ENCODE measurements at regions not wholly inside any gene's neighbourhood (a gene's known extent, or its start where the extent isn't known, plus 50 kb on each side); places are given as distances from the start of the nearest gene placed in this dataset.
A peak's percentile ranks its signal among the peaks of the same experiment; 100 is the strongest.

DNA sequence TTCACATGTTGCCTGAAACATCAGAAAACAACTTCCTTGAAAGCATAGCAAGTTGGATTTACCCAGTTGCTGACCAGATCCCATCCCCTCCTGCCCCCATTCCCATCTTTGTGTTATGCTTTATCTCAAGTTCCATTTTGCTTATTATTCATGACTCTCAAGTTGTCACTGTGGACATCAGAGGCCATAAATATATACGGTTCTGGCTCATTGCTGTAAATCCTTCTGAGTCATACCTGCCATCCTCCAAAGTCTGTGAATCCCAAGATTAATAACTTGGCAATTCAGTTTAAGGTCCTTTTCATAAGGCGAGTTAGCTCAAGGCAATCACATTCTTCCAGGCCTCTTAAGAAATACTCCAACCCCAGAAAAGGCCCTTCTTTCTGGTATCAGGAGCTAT, 126.2 kb upstream of the C2CD4B start:
- Histone ChIP-seq H3K27ac (ENCODE audit: low read length) (no peak overlapping the region), H3K4me1 (ENCODE audit: control insufficient read depth, insufficient read depth, low read length) (no peaks in the 10 kb centered on the region), H3K36me3 (ENCODE audit: control insufficient read depth, insufficient read depth, low read length) (no peaks in the 10 kb centered on the region), H3K9me3 (ENCODE audit: control insufficient read depth, low read depth, low read length) (no peaks in the 10 kb centered on the region), H3K27me3 (ENCODE audit: control insufficient read depth, insufficient read depth, low read length) (peaks cover 3% of the 10 kb centered on the region), H3K4me3 (ENCODE audit: low read length) (no peak overlapping the region)
- DNase-seq: no peak
- WGBS (ENCODE audit: insufficient coverage, low lambda C conversion rate): no CpG with 5 or more reads among the region's 2 CpGs

DNA sequence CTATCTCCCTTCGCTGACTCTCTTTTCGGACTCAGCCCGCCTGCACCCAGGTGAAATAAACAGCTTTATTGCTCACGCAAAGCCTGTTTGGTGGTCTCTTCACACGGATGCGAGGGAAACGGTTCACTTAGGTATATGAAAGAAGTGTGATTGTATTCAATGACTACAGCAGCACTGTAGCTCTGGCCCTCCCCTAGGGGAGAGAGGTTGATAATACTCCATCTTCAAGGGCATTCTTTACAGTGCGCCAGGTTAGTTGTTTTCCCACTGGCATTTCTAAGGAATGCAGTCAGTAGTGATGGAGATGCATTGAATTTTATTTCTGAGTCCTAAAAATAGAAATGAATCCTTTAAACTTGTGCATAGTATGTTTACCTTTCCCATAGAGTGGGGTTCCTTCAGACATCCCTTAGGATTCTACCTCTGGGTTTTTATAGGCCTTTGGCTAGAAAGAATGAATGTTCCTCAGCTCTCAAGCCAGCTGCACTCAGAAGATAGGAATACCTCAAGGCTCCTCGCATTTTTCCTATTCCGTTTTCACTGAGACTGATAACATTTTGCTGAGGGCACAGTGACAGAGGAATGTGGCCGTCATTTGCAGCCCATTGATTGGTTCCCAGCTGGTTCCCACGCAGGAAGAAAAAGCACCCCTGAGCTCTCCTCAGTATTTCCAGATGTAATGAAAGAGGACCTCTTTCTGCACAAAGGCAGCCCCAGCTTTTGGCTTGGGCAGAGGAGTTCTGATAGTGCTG, 131.8 kb upstream of the C2CD4B start:
- DNase-seq: no peak
- WGBS (ENCODE audit: insufficient coverage, low lambda C conversion rate): no CpG with 5 or more reads among the region's 12 CpGs
- Histone ChIP-seq H3K9me3 (ENCODE audit: control insufficient read depth, low read depth, low read length) (no peaks in the 10 kb centered on the region), H3K36me3 (ENCODE audit: control insufficient read depth, insufficient read depth, low read length) (no peaks in the 10 kb centered on the region), H3K27ac (ENCODE audit: low read length) (no peak overlapping the region), H3K27me3 (ENCODE audit: control insufficient read depth, insufficient read depth, low read length) (peaks cover 3% of the 10 kb centered on the region), H3K4me1 (ENCODE audit: control insufficient read depth, insufficient read depth, low read length) (no peaks in the 10 kb centered on the region), H3K4me3 (ENCODE audit: low read length) (no peak overlapping the region)

DNA sequence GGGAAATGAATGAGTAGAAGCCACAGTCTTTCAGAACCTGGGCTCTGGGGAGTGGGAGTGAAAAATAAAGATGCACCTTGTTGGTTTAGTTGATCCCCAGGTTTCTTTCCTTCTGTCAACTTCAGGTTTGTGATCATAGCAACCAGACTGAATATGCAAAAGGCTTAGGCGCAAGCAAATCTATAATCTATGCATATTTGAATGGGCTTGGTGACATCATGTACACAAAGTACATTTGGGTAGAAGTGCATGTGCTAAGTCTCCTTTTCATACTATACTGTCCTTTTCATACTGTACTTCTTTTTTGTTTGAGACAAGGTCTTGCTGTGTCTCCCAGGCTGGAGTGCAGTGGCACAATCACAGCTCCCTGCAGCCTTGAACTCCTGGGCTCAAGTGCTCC, 132.4 kb upstream of the C2CD4B start:
- no peaks in the 10 kb centered on the region for H3K9me3 ChIP-seq (ENCODE audit: control insufficient read depth, low read depth, low read length)
- H3K4me3 ChIP-seq (ENCODE audit: low read length): no peak overlapping the region
- no peaks in the 10 kb centered on the region for H3K4me1 ChIP-seq (ENCODE audit: control insufficient read depth, insufficient read depth, low read length)
- peaks cover 3% of the 10 kb centered on the region for H3K27me3 ChIP-seq (ENCODE audit: control insufficient read depth, insufficient read depth, low read length)
- H3K36me3 ChIP-seq (ENCODE audit: control insufficient read depth, insufficient read depth, low read length): no peaks in the 10 kb centered on the region
- no peak overlapping the region for H3K27ac ChIP-seq (ENCODE audit: low read length)
- no CpG with 5 or more reads among the region's 1 CpG for WGBS (ENCODE audit: insufficient coverage, low lambda C conversion rate)
- no peak for DNase-seq

DNA sequence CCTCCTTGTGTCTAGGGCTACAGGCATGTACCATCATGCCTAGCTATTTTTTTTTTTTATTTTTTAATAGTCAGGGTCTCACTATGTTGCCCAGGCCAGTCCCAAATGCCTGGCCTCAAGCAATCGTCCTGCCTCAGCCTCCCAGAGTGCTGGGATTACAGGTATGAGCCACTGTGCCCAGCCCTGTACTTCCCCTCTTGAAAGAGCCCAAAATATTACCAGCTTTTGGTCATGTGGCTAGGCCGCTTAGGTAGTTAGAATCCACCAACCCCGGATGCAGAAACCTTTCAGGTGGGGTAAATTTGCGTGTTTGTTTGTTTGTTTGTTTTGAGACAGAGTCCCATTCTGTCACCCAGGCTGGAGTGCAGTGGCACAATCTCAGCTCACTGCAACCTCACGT, 132.8 kb upstream of the C2CD4B start:
- Histone ChIP-seq H3K4me1 (ENCODE audit: control insufficient read depth, insufficient read depth, low read length) (no peaks in the 10 kb centered on the region), H3K27me3 (ENCODE audit: control insufficient read depth, insufficient read depth, low read length) (peaks cover 3% of the 10 kb centered on the region), H3K36me3 (ENCODE audit: control insufficient read depth, insufficient read depth, low read length) (no peaks in the 10 kb centered on the region), H3K9me3 (ENCODE audit: control insufficient read depth, low read depth, low read length) (no peaks in the 10 kb centered on the region), H3K4me3 (ENCODE audit: low read length) (no peak overlapping the region), H3K27ac (ENCODE audit: low read length) (no peak overlapping the region)
- WGBS (ENCODE audit: insufficient coverage, low lambda C conversion rate): no CpG with 5 or more reads among the region's 5 CpGs
- no peak for DNase-seq

DNA sequence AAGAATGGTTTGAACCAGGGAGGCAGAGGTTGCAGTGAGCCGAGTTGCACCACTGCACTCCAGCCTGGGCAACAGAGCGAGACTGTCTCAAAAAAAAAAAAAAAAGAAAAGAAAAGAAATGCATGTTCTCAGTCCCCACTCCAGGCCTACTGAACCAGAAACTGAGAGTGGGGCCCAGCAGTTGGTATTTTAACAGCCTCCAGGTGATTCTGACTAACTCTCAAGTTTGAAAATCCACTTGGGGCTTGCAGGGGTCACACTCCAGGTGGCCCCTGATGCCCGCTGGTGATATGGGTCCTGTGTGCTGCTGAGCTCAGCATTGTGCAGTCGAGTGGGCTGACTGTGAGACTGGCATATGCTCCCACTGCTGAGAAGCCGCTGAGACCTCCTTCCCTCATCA, 133.7 kb upstream of the C2CD4B start:
- no CpG with 5 or more reads among the region's 5 CpGs for WGBS (ENCODE audit: insufficient coverage, low lambda C conversion rate)
- Histone ChIP-seq H3K27me3 (ENCODE audit: control insufficient read depth, insufficient read depth, low read length) (peaks cover 3% of the 10 kb centered on the region), H3K36me3 (ENCODE audit: control insufficient read depth, insufficient read depth, low read length) (no peaks in the 10 kb centered on the region), H3K9me3 (ENCODE audit: control insufficient read depth, low read depth, low read length) (no peaks in the 10 kb centered on the region), H3K27ac (ENCODE audit: low read length) (no peak overlapping the region), H3K4me3 (ENCODE audit: low read length) (no peak overlapping the region), H3K4me1 (ENCODE audit: control insufficient read depth, insufficient read depth, low read length) (no peaks in the 10 kb centered on the region)
- no peak for DNase-seq

DNA sequence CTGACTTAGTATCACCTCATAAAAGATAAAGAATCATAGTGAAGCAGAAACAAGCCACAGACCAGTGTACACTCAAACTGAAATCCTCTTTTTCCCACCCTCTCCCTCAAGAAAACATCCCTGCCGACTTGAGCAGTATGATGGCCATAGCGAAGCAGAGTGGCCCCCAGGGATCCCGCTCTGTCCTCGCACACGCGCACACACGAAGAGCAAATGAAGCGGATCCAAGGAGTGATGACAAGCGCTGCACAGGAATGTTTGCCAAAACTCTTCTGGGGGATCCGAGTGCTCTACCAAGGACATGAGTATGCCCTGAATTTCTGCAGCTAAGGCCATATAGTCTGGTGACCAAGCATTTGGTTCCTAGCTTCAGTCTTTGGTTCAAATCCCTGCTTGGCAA, 134.5 kb upstream of the C2CD4B start:
- H3K27ac ChIP-seq (ENCODE audit: low read length): no peak overlapping the region
- no peaks in the 10 kb centered on the region for H3K4me1 ChIP-seq (ENCODE audit: control insufficient read depth, insufficient read depth, low read length)
- no peak overlapping the region for H3K4me3 ChIP-seq (ENCODE audit: low read length)
- H3K36me3 ChIP-seq (ENCODE audit: control insufficient read depth, insufficient read depth, low read length): no peaks in the 10 kb centered on the region
- H3K27me3 ChIP-seq (ENCODE audit: control insufficient read depth, insufficient read depth, low read length): peaks cover 3% of the 10 kb centered on the region
- WGBS (ENCODE audit: insufficient coverage, low lambda C conversion rate): no CpG with 5 or more reads among the region's 10 CpGs
- no peaks in the 10 kb centered on the region for H3K9me3 ChIP-seq (ENCODE audit: control insufficient read depth, low read depth, low read length)
- DNase-seq: no peak

DNA sequence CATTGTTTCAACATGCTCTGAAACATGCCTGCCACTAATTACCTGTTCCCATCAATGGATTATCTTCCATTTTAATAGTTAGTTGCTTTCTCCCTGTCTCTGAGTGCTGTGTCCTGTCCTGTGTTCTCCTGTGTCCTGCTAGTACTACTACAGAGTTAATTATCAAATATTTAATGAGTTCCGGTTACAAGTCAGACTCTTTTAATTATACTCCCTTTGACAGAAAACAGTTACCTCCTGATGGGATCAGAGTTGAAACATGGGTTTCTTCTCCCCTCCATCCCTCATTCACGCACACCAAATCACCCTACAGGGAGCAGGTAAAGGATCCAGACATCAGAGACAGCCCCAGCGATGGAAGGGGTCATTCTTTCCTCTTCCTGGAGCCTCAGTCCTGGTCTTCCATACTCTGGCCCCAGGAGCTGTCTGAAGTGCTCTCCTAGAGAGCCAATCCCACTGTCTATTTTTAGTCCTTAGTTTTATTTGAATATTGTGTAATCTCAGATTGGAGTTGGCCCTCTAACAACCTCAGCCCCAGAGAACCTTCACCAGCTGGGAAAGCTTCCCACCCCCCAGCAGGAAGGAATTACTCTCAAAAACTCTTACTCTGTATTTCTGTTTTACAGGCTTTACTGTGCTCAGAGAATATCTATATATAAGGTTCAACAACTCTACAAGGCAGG, 137.0 kb upstream of the C2CD4B start:
- H3K27ac ChIP-seq (ENCODE audit: low read length): no peak overlapping the region
- no peaks in the 10 kb centered on the region for H3K4me1 ChIP-seq (ENCODE audit: control insufficient read depth, insufficient read depth, low read length)
- H3K27me3 ChIP-seq (ENCODE audit: control insufficient read depth, insufficient read depth, low read length): peaks cover 3% of the 10 kb centered on the region
- 100% methylated on average over 1 of the region's 3 CpGs for WGBS (ENCODE audit: insufficient coverage, low lambda C conversion rate)
- no peak for DNase-seq
- no peaks in the 10 kb centered on the region for H3K36me3 ChIP-seq (ENCODE audit: control insufficient read depth, insufficient read depth, low read length)
- no peak overlapping the region for H3K4me3 ChIP-seq (ENCODE audit: low read length)
- H3K9me3 ChIP-seq (ENCODE audit: control insufficient read depth, low read depth, low read length): no peaks in the 10 kb centered on the region

DNA sequence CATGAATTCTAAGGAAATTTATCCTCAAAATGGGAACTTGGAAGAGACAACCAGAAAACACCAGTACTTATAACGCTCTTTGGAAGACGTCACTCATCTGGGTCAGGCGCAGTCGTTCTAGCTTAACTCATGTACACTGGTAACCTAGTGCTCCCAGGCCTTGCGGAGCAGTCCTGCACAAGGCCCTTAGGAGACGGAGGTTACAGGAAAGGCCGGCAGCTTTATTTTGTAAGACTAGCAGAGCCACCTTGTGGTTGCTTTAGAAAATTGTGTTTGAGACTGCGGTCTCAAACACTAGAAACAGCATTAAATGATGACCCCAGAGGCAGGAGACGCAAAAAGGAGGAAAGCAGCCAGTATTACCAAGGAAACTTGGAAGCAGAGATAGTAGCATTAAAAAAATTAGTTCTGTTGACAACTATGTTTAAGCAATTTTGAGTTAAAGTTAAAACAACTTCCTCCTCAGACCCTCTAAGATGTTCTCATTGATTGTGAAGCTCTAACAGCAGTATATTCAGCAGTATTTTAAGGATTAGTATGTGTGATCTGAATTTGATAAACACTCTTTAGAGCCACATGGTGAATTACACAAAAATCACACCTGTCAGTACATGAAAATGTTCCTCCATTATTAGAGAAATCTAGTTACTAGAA, 141.9 kb upstream of the C2CD4B start:
- WGBS (ENCODE audit: insufficient coverage, low lambda C conversion rate): no CpG with 5 or more reads among the region's 9 CpGs
- no peaks in the 10 kb centered on the region for H3K36me3 ChIP-seq (ENCODE audit: control insufficient read depth, insufficient read depth, low read length)
- H3K27me3 ChIP-seq (ENCODE audit: control insufficient read depth, insufficient read depth, low read length): no peaks in the 10 kb centered on the region
- H3K9me3 ChIP-seq (ENCODE audit: control insufficient read depth, low read depth, low read length): no peaks in the 10 kb centered on the region
- H3K4me1 ChIP-seq (ENCODE audit: control insufficient read depth, insufficient read depth, low read length): no peaks in the 10 kb centered on the region
- no peak overlapping the region for H3K27ac ChIP-seq (ENCODE audit: low read length)
- peak; percentile 62 to 65 for DNase-seq
- H3K4me3 ChIP-seq (ENCODE audit: low read length): no peak overlapping the region

DNA sequence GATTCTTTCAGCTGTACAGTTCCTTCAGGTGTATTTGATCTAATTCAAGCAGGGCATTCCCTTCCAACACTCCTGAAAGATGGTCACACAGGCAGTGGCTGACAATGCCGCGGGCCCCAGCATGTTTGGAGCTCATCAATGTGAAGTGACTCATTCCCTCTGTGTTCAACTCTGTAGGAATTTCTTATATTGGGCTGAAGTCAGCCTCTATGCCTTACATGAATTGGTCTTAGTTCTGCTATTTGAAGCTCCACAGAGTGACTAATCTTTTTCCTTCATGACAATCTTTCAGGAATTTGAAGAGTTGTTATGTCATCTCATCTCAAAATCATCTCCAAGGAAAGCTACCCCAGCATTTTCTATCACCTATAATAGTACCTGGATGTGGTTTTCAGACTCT, 142.5 kb upstream of the C2CD4B start:
- no peak for DNase-seq
- H3K4me3 ChIP-seq (ENCODE audit: low read length): no peak overlapping the region
- H3K4me1 ChIP-seq (ENCODE audit: control insufficient read depth, insufficient read depth, low read length): no peaks in the 10 kb centered on the region
- H3K27ac ChIP-seq (ENCODE audit: low read length): no peak overlapping the region
- no peaks in the 10 kb centered on the region for H3K27me3 ChIP-seq (ENCODE audit: control insufficient read depth, insufficient read depth, low read length)
- no CpG with 5 or more reads among the region's 2 CpGs for WGBS (ENCODE audit: insufficient coverage, low lambda C conversion rate)
- no peaks in the 10 kb centered on the region for H3K9me3 ChIP-seq (ENCODE audit: control insufficient read depth, low read depth, low read length)
- H3K36me3 ChIP-seq (ENCODE audit: control insufficient read depth, insufficient read depth, low read length): no peaks in the 10 kb centered on the region

DNA sequence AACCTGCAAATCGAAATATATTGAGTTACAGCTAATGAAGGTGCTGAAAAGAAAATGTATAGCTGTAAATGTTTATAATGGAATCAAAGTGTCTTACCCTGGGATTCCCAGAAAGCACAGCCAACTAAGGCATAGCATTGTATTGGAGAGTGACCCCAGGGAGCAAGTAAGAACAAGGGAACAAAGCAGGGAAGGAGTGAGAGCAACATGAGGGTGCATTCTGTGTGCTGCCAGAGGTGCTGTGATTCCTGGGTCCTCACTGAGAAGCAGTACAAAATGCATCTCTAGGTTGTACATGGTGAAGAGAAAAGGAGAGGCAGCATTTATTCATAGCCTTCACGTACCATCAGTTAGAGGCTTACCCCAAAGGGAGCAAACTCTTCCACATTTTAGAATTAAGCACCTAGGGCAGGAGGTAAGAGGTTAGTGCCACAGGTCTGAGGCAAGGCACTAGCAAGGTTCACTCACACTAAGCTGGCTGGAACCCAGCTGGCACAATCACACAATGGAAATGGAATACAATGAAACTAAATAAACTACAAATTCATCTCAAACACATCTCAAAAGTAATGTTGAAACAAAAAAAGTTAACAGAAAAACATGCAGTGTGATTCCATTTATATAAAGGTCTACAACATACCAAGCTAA, 151.5 kb upstream of the C2CD4B start:
- Histone ChIP-seq H3K4me1 (ENCODE audit: control insufficient read depth, insufficient read depth, low read length) (no peaks in the 10 kb centered on the region), H3K27ac (ENCODE audit: low read length) (no peak overlapping the region), H3K27me3 (ENCODE audit: control insufficient read depth, insufficient read depth, low read length) (peaks cover 5% of the 10 kb centered on the region), H3K36me3 (ENCODE audit: control insufficient read depth, insufficient read depth, low read length) (no peaks in the 10 kb centered on the region), H3K4me3 (ENCODE audit: low read length) (no peak overlapping the region), H3K9me3 (ENCODE audit: control insufficient read depth, low read depth, low read length) (no peaks in the 10 kb centered on the region)
- no peak for DNase-seq
- 100% methylated on average over 1 of the region's 2 CpGs for WGBS (ENCODE audit: insufficient coverage, low lambda C conversion rate)
